ENCODE measurements at regions not wholly inside any gene's neighbourhood (a gene's known extent, or its start where the extent isn't known, plus 50 kb on each side); places are given as distances from the start of the nearest gene placed in this dataset.

DNA sequence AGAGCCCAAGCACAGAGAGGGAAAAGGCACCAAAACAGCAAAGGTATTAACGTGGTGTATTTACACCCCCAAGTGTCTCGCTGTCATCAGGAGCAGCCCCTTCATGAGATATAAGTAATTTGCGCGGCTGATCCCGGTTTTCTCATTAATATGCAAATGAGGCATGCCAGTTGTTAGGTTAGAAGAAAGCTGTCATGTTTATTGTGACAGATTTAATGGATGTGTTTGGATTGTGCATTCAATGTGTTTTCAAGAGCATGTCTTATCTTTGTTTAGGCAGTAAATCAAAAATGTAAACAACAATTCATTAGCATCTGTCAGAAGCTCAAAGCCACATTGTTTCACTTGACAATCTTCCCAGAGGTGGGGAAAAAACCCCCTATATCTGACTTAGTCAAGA lies 56.5 kb upstream of the CTBP2 start:
- no peaks in the 10 kb centered on the region for H3K27me3 ChIP-seq (ENCODE audit: control insufficient read depth, insufficient read depth, low read length)
- TF ChIP-seq, protein P1, sequence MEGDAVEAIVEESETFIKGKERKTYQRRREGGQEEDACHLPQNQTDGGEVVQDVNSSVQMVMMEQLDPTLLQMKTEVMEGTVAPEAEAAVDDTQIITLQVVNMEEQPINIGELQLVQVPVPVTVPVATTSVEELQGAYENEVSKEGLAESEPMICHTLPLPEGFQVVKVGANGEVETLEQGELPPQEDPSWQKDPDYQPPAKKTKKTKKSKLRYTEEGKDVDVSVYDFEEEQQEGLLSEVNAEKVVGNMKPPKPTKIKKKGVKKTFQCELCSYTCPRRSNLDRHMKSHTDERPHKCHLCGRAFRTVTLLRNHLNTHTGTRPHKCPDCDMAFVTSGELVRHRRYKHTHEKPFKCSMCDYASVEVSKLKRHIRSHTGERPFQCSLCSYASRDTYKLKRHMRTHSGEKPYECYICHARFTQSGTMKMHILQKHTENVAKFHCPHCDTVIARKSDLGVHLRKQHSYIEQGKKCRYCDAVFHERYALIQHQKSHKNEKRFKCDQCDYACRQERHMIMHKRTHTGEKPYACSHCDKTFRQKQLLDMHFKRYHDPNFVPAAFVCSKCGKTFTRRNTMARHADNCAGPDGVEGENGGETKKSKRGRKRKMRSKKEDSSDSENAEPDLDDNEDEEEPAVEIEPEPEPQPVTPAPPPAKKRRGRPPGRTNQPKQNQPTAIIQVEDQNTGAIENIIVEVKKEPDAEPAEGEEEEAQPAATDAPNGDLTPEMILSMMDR (IDR thresholded peaks at IDR 0.05; ENCODE audit: insufficient read depth, low read length, poor library complexity, severe bottlenecking) = no peak
- H3K36me3 ChIP-seq (ENCODE audit: control insufficient read depth, insufficient read depth, low read length) = no peaks in the 10 kb centered on the region
- DNase-seq (ENCODE audit: low read depth) = no peak
- H3K4me3 ChIP-seq (ENCODE audit: low read depth, low read length) = no peak overlapping the region

DNA sequence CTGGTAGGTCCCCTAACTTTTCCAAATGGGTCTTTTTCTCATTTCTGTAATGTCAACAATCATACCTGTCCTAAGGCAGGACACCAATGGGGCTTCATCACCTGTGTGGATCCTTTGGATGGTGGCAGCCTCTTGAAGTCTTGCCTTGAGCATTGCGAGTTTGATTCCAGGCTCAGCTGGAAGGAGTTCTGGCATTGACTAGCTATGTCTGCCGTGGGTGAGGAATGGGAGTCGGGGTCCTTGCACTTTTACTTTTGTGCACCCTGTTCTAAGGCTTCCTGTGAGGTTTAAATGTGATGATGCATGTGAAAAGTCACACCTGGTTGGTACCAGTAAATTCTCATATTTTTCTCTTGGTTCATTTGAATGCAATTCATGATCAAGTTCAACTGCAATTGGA lies 55.9 kb upstream of the CTBP2 start:
- no peak for DNase-seq (ENCODE audit: low read depth)
- Histone ChIP-seq H3K27me3 (ENCODE audit: control insufficient read depth, insufficient read depth, low read length) (no peaks in the 10 kb centered on the region), H3K4me3 (ENCODE audit: low read depth, low read length) (no peak overlapping the region), H3K36me3 (ENCODE audit: control insufficient read depth, insufficient read depth, low read length) (no peaks in the 10 kb centered on the region)
- TF ChIP-seq, protein P1 (IDR thresholded peaks at IDR 0.05; ENCODE audit: insufficient read depth, low read length, poor library complexity, severe bottlenecking) = no peak

DNA sequence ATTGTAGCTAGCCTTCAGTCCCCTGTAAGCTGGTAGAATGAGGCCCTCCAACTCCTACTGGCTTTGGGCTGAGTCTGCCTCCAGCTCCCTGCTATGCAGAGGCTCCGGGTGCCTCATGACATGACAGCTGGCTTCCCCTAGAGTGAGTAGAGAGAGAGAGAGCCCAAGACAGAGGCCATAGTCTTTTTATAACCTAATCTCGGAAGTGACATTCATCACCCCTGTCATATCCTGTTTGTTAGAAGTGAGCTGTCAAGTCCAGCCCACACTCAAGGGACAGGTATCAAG lies 53.9 kb upstream of the CTBP2 start:
- no peak overlapping the region for H3K4me3 ChIP-seq (ENCODE audit: low read depth, low read length)
- H3K27me3 ChIP-seq (ENCODE audit: control insufficient read depth, insufficient read depth, low read length) = no peaks in the 10 kb centered on the region
- no peak for DNase-seq (ENCODE audit: low read depth)
- no peaks in the 10 kb centered on the region for H3K36me3 ChIP-seq (ENCODE audit: control insufficient read depth, insufficient read depth, low read length)
- TF ChIP-seq, protein P1 (IDR thresholded peaks at IDR 0.05; ENCODE audit: insufficient read depth, low read length, poor library complexity, severe bottlenecking) = no peak

DNA sequence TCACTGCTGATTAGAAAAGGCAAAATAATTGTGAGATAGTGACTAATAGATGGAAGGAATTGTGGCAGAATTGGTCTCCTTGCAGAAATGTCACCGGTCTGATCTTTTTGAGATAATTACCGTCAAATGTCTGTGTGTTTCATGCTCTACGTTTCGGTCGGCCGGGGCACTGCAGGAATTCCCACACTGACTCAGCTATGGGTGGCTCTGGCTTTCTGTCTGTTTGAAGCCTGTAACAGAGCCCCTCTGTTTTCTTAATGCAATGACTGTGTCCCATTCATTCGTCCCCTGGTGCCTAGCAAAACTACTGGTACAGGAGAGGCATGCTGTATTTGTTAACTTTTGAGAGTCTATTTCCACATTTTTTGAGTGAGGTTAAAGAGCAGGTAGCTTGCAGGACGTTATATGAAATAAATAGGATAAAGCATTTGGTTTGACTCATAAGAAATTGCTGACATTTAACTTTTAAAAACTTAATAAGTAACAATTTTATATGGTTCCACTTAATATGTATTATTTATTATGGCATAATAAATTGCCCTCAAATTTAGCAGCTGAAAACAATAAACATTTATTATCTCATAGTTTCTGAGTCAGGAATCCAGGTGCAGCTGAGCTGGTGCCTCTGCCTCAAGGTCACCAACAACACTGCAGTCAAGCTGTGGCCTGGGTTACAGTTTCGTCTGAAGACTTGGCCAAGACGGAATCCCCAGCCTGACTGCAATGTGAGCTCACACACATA lies 53.3 kb upstream of the CTBP2 start:
- no peaks in the 10 kb centered on the region for H3K36me3 ChIP-seq (ENCODE audit: control insufficient read depth, insufficient read depth, low read length)
- no peaks in the 10 kb centered on the region for H3K27me3 ChIP-seq (ENCODE audit: control insufficient read depth, insufficient read depth, low read length)
- DNase-seq (ENCODE audit: low read depth) = no peak
- TF ChIP-seq, protein P1 (IDR thresholded peaks at IDR 0.05; ENCODE audit: insufficient read depth, low read length, poor library complexity, severe bottlenecking) = no peak
- H3K4me3 ChIP-seq (ENCODE audit: low read depth, low read length) = no peak overlapping the region

DNA sequence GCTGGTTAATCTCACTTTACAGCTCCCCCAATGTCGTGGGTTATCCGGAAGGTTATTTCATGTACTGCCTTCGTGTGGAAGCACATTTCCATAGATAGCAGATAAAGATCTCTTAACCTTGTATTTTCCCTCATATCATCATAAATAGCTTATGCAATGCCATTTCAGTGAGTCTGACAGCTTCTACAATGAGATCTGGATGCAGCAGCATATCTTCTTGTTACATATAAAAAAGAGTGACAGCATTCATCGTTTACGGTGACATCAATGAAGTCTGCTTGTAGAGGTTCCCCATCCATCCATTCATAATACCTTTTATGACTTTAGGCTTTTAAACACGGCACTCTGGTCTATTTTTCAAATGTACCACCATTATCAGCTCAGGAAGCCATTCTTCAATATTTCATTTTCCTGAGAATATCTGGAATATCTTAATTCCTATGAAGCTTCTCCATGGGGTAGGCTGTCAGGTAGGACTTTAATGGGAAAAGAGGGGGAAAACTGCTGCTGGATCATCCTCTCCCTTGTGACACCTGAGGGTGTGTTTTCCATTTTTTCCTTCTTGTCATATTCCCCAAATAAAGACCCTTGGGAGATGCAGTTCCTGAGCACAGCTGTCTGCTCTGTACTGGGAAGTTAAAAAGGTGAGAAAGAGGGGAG lies 51.9 kb upstream of the CTBP2 start:
- no peaks in the 10 kb centered on the region for H3K27me3 ChIP-seq (ENCODE audit: control insufficient read depth, insufficient read depth, low read length)
- TF ChIP-seq, protein P1 (IDR thresholded peaks at IDR 0.05; ENCODE audit: insufficient read depth, low read length, poor library complexity, severe bottlenecking) = no peak
- H3K4me3 ChIP-seq (ENCODE audit: low read depth, low read length) = no peak overlapping the region
- no peaks in the 10 kb centered on the region for H3K36me3 ChIP-seq (ENCODE audit: control insufficient read depth, insufficient read depth, low read length)
- DNase-seq (ENCODE audit: low read depth) = no peak

Data from kidney epithelial cell (primary cell).